ENCODE measurements at regions not wholly inside any gene's neighbourhood (a gene's known extent, or its start where the extent isn't known, plus 50 kb on each side); places are given as distances from the start of the nearest gene placed in this dataset.
A peak's percentile ranks its signal among the peaks of the same experiment; 100 is the strongest.

GRCh38 chr21:32132881-32133280 is 146.0 kb downstream of the MIS18A start:
- no peak for DNase-seq

GRCh38 chr21:32132409-32132808 is 146.4 kb downstream of the MIS18A start:
- DNase-seq = no peak

- no peak for DNase-seq
These were observed 146.9 kb downstream of the MIS18A start for GRCh38 chr21:32131960-32132359.

- no peak for DNase-seq
These were observed 147.7 kb downstream of the MIS18A start for GRCh38 chr21:32131164-32131563.

GRCh38 chr21:32130031-32130891 is 148.6 kb downstream of the MIS18A start:
- DNase-seq = no peak

GRCh38 chr21:32127081-32127480 is 151.8 kb downstream of the MIS18A start:
- no peak for DNase-seq

GRCh38 chr21:32122082-32122481 is 156.8 kb downstream of the MIS18A start:
- DNase-seq = no peak

GRCh38 chr21:32120230-32120629 is 158.6 kb downstream of the MIS18A start:
- DNase-seq = no peak

GRCh38 chr21:32119811-32120210 is 159.0 kb downstream of the MIS18A start:
- DNase-seq = no peak

- no peak for DNase-seq
These were observed 159.5 kb downstream of the MIS18A start for GRCh38 chr21:32119389-32119788.

GRCh38 chr21:32114419-32115035 is 164.3 kb downstream of the MIS18A start:
- no peak for DNase-seq

- DNase-seq = no peak
These were observed 165.4 kb downstream of the MIS18A start for GRCh38 chr21:32113486-32113885.

- no peak for DNase-seq
These were observed 166.7 kb downstream of the MIS18A start for GRCh38 chr21:32112195-32112594.

- DNase-seq = no peak
These were observed 170.3 kb downstream of the MIS18A start for GRCh38 chr21:32108566-32108965.

GRCh38 chr21:32103361-32103760 is 175.5 kb downstream of the MIS18A start:
- no peak for DNase-seq

- no peak for DNase-seq
These were observed 176.4 kb downstream of the MIS18A start for GRCh38 chr21:32102426-32102825.

GRCh38 chr21:32101277-32101676 is 177.6 kb downstream of the MIS18A start:
- no peak for DNase-seq

- no peak for DNase-seq
These were observed 178.4 kb downstream of the MIS18A start for GRCh38 chr21:32100423-32100822.

GRCh38 chr21:32099812-32100416 is 178.9 kb downstream of the MIS18A start:
- DNase-seq = no peak

- DNase-seq = peak in 1 of 2 donors; percentile 17
These were observed 182.4 kb downstream of the MIS18A start for GRCh38 chr21:32096411-32096810.

- no peak for DNase-seq
These were observed 184.0 kb downstream of the MIS18A start for GRCh38 chr21:32094804-32095203.

GRCh38 chr21:32093646-32094462 is 185.0 kb downstream of the MIS18A start:
- no peak for DNase-seq

- DNase-seq = no peak
These were observed 187.9 kb downstream of the MIS18A start for GRCh38 chr21:32090956-32091355.

Data from stimulated activated CD4-positive, alpha-beta T cell treated with anti-CD3 and anti-CD28 coated beads, Interleukin-2, amount 100 ng/mL, for 24 hours (primary cell).